ENCODE measurements at regions not wholly inside any gene's neighbourhood (a gene's known extent, or its start where the extent isn't known, plus 50 kb on each side); places are given as distances from the start of the nearest gene placed in this dataset.

GRCh38 chr15:39132070-39132469 lies 448.8 kb upstream of the THBS1 start:
- no peak for DNase-seq (ENCODE audit: low read depth)
- no peak overlapping the region for H3K4me3 ChIP-seq (ENCODE audit: control insufficient read depth, low read depth, low read length)
- no peak for TF ChIP-seq CTCF (IDR thresholded peaks at IDR 0.05; ENCODE audit: control insufficient read depth, insufficient read depth, low read depth, low read length, missing control alignments)

GRCh38 chr15:39132954-39133600 lies 447.8 kb upstream of the THBS1 start:
- TF ChIP-seq CTCF (IDR thresholded peaks at IDR 0.05; ENCODE audit: control insufficient read depth, insufficient read depth, low read depth, low read length, missing control alignments): no peak
- H3K4me3 ChIP-seq (ENCODE audit: control insufficient read depth, low read depth, low read length): no peak overlapping the region
- DNase-seq (ENCODE audit: low read depth): peak; percentile 89

GRCh38 chr15:39134282-39134681 lies 446.6 kb upstream of the THBS1 start:
- no peak for DNase-seq (ENCODE audit: low read depth)
- no peak overlapping the region for H3K4me3 ChIP-seq (ENCODE audit: control insufficient read depth, low read depth, low read length)
- no peak for TF ChIP-seq CTCF (IDR thresholded peaks at IDR 0.05; ENCODE audit: control insufficient read depth, insufficient read depth, low read depth, low read length, missing control alignments)

- no peak overlapping the region for H3K4me3 ChIP-seq (ENCODE audit: control insufficient read depth, low read depth, low read length)
- peak; percentile 94 for DNase-seq (ENCODE audit: low read depth)
- no peak for TF ChIP-seq CTCF (IDR thresholded peaks at IDR 0.05; ENCODE audit: control insufficient read depth, insufficient read depth, low read depth, low read length, missing control alignments)
Measured at GRCh38 chr15:39135989-39136388, 444.9 kb upstream of the THBS1 start.

DNA sequence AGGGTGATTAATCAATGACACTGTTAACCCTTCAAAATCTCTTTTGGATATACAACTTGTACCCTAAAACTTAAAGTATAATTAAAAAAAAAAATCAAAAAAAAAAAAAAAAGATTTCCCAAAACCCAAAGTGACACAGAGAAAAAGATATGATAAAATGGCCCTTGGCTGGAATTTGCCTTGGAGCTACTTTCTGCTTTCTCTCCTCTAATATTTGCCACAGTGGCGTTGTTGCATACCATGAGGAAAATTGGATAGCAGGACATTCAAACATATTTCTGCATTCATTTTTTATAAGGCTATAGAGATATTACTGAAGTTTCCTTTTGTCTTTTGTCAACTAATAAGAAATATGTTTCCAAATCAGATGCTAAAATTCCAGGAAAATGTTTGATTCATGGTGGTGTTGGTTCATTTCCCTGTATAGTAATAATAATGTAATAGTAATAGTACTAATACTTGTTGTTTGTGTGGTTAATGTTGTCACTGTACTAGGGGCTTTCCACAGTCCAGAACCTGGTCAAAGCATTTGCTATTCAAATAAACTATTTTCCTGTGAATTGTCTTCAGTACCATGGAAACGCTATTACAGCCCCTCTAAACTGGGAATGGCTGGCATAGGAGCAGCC lies 441.3 kb upstream of the THBS1 start:
- TF ChIP-seq CTCF (IDR thresholded peaks at IDR 0.05; ENCODE audit: control insufficient read depth, insufficient read depth, low read depth, low read length, missing control alignments): no peak
- H3K4me3 ChIP-seq (ENCODE audit: control insufficient read depth, low read depth, low read length): no peak overlapping the region
- DNase-seq (ENCODE audit: low read depth): no peak

DNA sequence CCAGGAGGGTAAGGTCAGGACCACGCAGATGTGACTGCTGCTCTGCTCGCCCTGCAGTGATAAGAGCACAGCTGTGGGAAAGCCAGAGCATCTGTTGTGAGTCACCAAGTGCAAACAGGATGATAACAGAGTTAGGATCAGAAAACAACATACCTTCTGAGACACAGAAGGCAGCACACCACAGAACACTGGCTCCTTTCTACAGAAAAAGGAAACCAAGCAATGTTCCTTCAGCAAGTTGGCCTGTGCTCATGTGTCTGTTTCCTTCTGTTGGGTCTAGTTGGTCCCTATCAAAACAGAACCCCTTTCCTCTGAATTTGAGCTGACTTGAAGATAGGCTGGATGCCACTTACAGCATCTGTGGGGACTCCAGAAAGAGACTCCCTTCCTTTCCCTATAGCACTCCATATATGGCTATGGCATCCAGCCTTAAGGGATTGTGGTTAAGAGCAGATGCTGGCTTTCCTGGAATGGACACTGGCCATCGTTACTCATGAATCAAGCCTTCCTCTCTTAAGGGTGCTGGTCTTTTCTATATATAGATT lies 440.7 kb upstream of the THBS1 start:
- no peak overlapping the region for H3K4me3 ChIP-seq (ENCODE audit: control insufficient read depth, low read depth, low read length)
- DNase-seq (ENCODE audit: low read depth): peak; percentile 79
- TF ChIP-seq CTCF (IDR thresholded peaks at IDR 0.05; ENCODE audit: control insufficient read depth, insufficient read depth, low read depth, low read length, missing control alignments): no peak

All from AG09309 (cell line).